Mucosa of descending colon (tissue), 3 donors: ENCODE measurements at regions not wholly inside any gene's neighbourhood (a gene's known extent, or its start where the extent isn't known, plus 50 kb on each side); places are given as distances from the start of the nearest gene placed in this dataset.
A peak's percentile ranks its signal among the peaks of the same experiment; 100 is the strongest.
"Not testable (repeated sequence)": the region's sequence is repeated elsewhere in the genome, so short reads cannot be mapped to it uniquely, and the experiment has no call there.

Experiments
- ATAC-seq: fragments of 200-7000 bp; cut with Tn5 transposase; one replicate; pipeline ENCODE4 v1.9.1; 2020; ENCODE audit warnings: mild to moderate bottlenecking, moderate library complexity
- DNase-seq, 3 donors: peaks; one replicate each; pipeline ENCODE4 v3.0.0-alpha.2; 2020
- H3K36me3 ChIP-seq: fragments of 200-600 bp; one replicate; pipeline ENCODE4 v1.8.0; 2021; ENCODE audit warnings: low read depth, mild to moderate bottlenecking
- H3K4me1 ChIP-seq: fragments of 200-600 bp; one replicate; pipeline ENCODE4 v1.8.0; 2021; ENCODE audit warnings: low read depth, mild to moderate bottlenecking
- H3K4me3 ChIP-seq: fragments of 200-600 bp; one replicate; pipeline ENCODE4 v1.8.0; 2021; ENCODE audit warnings: mild to moderate bottlenecking
- H3K9me3 ChIP-seq: fragments of 200-600 bp; one replicate; pipeline ENCODE4 v1.8.0; 2021; ENCODE audit warnings: mild to moderate bottlenecking
- intact Hi-C, 2 donors: fragments of 100-400 bp; cut with DNase I in 1 of 2; cut with micrococcal nuclease in 1 of 2; formaldehyde crosslinking; loops; one replicate each; pipeline versions ENCODE4 v1.11.0 to v1.11.1; 2022; cut with DNase I, micrococcal nuclease
- donor health status: DM: no; HTN: no; CAD: no; lungs with moderate emphysema.
- donor health status: DM: no; HTN: no; CAD: no.
- donor health status: DM: no; HTN: yes; CAD: no.

DNA sequence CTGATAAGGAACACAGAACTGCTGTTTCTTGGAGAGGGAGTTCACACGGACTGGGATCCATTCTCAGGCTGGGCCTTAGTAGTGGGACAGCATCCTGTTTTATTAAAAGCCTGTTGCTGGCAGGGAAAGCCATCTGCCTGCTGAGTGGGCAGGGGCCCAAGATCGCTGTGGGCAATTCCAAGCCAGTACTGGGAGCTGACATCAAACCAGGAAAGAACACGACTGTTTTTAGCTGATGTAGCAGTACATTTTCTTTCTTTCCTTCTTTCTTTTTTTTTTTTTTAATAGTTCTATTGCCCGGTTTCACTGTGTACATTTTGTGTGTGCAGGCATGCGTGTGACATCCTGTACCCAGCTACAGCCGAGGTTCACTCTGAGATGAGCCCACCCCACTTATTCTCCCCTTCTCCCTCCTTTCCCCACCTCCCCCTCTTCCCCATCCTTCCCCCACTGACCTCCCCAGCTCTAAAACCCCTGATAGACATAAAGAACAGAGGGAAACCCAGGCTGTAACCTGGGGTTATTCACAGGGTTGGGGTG is 143.5 kb upstream of the PLGLB2 start:
- intact Hi-C loops, H3K4me1 ChIP-seq, H3K4me3 ChIP-seq, H3K9me3 ChIP-seq, H3K36me3 ChIP-seq: not testable (repeated sequence)
- peak; percentile 26 for ATAC-seq
- peak; percentile 11 to 40 (median 34) for DNase-seq

- H3K36me3 ChIP-seq, DNase-seq, ATAC-seq, intact Hi-C loops, H3K4me1 ChIP-seq, H3K4me3 ChIP-seq, H3K9me3 ChIP-seq: not testable (repeated sequence)
These were observed 142.9 kb upstream of the PLGLB2 start for GRCh38 chr2:87604980-87605379.

DNA sequence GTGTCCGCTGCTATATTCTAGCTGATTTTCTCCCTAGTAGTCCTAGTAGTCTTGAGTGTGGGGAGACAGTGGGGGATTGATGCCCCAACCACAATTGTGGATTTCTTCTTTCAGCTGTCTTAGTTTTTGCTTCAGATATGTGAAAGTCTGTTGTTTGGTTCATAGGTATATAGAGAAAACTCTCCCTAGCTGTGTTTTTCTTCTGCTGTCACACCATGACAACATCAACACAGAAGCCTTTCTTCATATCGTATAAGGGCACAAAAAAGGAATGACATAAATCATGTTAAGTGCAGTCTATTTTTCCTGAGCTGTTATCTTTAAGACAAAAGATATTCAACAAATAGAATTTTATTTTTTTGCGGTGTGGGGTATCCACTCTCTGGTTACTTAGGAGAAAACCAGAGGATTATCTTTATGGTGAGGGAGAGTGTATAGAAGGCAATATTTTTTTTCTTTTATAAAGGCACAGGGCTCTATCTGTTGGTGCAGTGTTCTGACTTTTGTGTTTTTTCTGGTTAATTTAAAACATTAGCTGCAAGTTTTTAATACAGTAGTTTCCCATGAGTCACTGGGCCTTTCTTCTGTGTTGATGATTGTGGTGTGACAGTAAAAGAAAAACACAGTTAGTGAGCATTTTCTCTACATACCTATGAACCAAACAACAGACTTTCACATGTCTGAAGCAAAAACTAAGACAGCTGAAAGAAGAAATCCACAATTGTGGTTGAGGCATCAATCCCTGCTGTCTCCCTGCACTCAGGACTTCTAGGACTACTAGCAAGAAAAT is 139.3 kb upstream of the PLGLB2 start:
- H3K9me3 ChIP-seq, intact Hi-C loops, ATAC-seq, H3K4me1 ChIP-seq, H3K36me3 ChIP-seq, DNase-seq, H3K4me3 ChIP-seq: not testable (repeated sequence)

DNA sequence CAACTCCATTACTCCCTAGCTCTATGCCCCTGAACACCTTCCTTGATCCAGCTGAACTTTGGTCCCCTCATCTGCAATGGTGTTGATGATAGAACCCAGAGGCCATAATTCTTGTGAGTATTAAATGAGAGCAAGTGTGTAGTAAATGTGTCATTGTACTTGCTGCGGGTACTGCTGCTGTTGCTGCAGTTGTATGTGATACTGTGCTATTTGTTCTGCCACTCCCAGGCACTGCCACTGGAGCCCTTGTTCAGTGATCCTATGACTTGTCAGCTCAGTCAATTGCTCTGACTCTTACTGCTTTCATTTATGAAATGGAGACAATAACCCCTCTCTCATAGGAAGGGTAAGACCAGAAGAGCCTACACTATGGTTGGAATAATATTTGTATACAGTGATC is 136.9 kb upstream of the PLGLB2 start:
- intact Hi-C loops, H3K9me3 ChIP-seq, H3K36me3 ChIP-seq, DNase-seq, H3K4me1 ChIP-seq, H3K4me3 ChIP-seq: not testable (repeated sequence)
- ATAC-seq, result peak; percentile 98

GRCh38 chr2:87611416-87611815 is 136.5 kb upstream of the PLGLB2 start:
- H3K36me3 ChIP-seq, H3K9me3 ChIP-seq, DNase-seq, intact Hi-C loops, H3K4me1 ChIP-seq, H3K4me3 ChIP-seq: not testable (repeated sequence)
- peak; percentile 55 for ATAC-seq

DNA sequence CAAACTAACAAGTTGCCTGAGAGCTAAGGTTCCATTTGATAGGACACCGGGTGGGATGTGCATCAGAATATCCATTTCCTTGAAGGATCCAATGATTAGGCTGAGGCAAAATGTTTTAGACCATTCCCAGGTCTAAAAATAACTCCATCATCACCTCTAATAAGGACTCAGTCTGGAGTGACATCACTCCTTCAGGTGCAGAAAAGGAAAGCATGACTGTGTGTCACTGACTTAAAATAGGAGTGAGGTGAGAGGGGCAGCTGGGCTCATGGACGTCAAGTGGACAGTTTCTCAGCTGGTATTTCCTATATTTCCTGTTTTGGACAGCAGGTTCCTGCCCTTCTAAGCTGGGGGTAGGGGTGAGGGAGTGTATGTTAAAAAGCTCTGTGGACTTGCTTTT is 135.9 kb upstream of the PLGLB2 start:
- ATAC-seq, H3K36me3 ChIP-seq: not testable (repeated sequence)

GRCh38 chr2:87614829-87615434 is 133.0 kb upstream of the PLGLB2 start:
- H3K36me3 ChIP-seq, DNase-seq, intact Hi-C loops, ATAC-seq, H3K9me3 ChIP-seq, H3K4me1 ChIP-seq, H3K4me3 ChIP-seq: not testable (repeated sequence)

More for the DNA sequence above, 135.9 kb upstream of the PLGLB2 start:
- H3K4me3 ChIP-seq, intact Hi-C loops, H3K4me1 ChIP-seq, H3K9me3 ChIP-seq, DNase-seq: not testable (repeated sequence)

GRCh38 chr2:87619121-87619520 is 128.8 kb upstream of the PLGLB2 start:
- peak; percentile 72 for ATAC-seq
- H3K4me1 ChIP-seq, H3K9me3 ChIP-seq, intact Hi-C loops, H3K36me3 ChIP-seq, DNase-seq, H3K4me3 ChIP-seq: not testable (repeated sequence)

DNA sequence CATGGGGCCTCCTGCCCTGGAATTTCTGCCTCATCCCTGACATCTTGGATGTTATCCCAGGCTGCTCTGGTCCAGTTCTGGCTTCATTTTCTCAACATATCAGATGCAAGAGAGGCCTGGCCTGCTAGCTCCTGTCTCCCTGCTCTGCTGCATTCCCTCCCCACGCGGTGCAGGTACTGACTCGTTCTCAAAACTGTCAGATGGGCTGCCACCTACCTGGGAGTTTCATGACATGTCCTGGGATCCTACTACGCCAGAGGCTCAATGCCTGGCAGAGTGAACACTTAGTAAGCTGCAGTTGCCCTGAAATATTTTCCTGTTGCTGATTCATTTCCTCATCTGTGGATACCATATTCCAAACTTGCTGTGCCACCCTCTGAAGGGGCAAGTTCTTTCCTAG is 126.7 kb upstream of the PLGLB2 start:
- H3K4me3 ChIP-seq, H3K36me3 ChIP-seq, H3K4me1 ChIP-seq, ATAC-seq, intact Hi-C loops, DNase-seq, H3K9me3 ChIP-seq: not testable (repeated sequence)

DNA sequence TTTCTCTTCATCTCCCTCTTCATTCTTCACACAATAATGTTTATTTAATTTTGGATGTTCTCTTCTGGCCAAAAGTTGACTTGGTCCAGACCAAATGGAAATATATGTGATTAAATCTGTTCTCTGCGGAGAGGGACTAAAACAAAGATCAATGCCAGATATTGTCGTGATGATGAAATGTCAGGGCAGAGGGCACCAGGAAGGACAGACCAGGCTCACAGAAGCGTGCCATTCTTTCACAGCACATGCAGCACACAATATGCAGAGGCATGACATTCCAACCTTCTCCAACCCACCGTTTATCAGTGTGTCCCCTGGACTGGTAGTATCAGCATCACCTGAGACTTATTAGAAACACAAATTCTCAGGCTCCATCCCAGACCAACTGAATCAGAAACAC is 125.2 kb upstream of the PLGLB2 start:
- ATAC-seq, H3K4me3 ChIP-seq, H3K36me3 ChIP-seq, H3K9me3 ChIP-seq, DNase-seq, H3K4me1 ChIP-seq, intact Hi-C loops: not testable (repeated sequence)

DNA sequence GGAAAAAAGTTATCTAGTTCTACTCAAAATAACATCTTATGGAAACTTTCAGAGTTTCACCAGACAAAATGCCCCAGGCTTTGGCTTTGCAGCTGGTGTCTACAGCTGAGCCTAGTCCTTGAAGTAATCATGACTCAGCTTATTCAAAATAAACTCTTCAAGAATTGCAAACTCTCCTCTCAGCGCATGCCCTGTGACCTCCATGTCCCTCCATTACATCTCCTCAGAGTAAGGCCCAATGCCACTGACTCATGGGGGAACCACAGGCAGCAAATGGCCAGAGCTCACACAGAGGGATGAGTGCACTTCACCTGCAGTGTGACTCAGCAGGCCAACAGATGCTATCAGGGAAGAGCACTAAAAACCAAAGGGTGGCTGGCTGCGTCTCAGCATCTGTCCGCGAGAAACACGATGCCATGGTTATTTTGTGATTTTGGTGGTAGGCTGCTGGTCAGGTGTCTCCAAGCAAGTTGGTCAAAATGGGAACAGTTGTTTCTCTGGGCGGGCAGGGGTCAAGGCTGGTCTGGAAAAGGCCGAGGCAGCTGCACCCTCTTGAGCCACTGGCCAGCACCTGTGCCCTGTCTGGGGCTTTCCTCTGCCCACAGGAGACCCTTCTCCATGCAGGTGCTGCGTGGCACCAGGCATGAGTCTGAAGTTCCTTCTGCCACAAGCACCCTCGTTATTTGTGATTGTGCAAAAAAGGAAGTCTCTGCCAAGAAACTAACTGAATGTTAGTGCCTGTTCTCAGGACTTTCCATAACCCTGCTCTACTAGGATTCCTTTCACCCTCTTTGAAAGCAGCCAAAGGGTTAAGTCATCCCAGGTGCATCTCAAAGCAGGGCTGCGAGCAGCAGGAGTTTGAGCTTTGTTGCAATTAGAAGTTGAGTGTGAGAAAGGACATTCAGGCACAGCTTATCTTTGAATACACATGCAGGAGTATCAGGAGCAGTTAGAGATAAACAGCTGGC is 118.1 kb upstream of the PLGLB2 start:
- H3K36me3 ChIP-seq, H3K4me3 ChIP-seq, H3K4me1 ChIP-seq, H3K9me3 ChIP-seq, DNase-seq, intact Hi-C loops: not testable (repeated sequence)
- ATAC-seq, result peak; percentile 55

GRCh38 chr2:87630892-87631291 is 117.0 kb upstream of the PLGLB2 start:
- ATAC-seq, H3K36me3 ChIP-seq, H3K4me3 ChIP-seq, intact Hi-C loops, H3K9me3 ChIP-seq, DNase-seq, H3K4me1 ChIP-seq: not testable (repeated sequence)

- H3K4me3 ChIP-seq, H3K4me1 ChIP-seq, intact Hi-C loops, DNase-seq, H3K36me3 ChIP-seq, H3K9me3 ChIP-seq, ATAC-seq: not testable (repeated sequence)
These were observed 116.5 kb upstream of the PLGLB2 start for GRCh38 chr2:87631402-87631801.
